A549 (cell line): ENCODE measurements at regions not wholly inside any gene's neighbourhood (a gene's known extent, or its start where the extent isn't known, plus 50 kb on each side); places are given as distances from the start of the nearest gene placed in this dataset.

Experiments
- CEBPB ChIP-seq, 2 experiments: fragments of >200 bp in 1 of 2; sonication (Bioruptor Twin) in 1 of 2; formaldehyde crosslinking in 1 of 2; IDR thresholded peaks; 2 replicates each; pipeline ENCODE4 v1.6.1; 2012 to 2016
- CHD2 ChIP-seq: fragments of 150-350 bp; IDR thresholded peaks from 2 replicates; pipeline ENCODE4 v1.6.1; 2014; ENCODE audit warnings: low read length; ENCODE audit not compliant: partially characterized antibody
- CTCF ChIP-seq: fragments of >200 bp; sonication (Bioruptor Twin); formaldehyde crosslinking; IDR thresholded peaks from 3 replicates; pipeline ENCODE4 v1.5.1; 2016
- EP300 ChIP-seq, 2 experiments: fragments of >200 bp; sonication (Bioruptor Twin); formaldehyde crosslinking; IDR thresholded peaks; 2 replicates in 1 of 2; 3 replicates in 1 of 2; pipeline ENCODE4 v1.6.1; 2016 to 2017
- ESRRA ChIP-seq: fragments of 150-350 bp; IDR thresholded peaks from 2 replicates; pipeline ENCODE4 v1.6.1; 2014; ENCODE audit warnings: mild to moderate bottlenecking, low read length, borderline replicate concordance
- HES2 ChIP-seq: fragments of >200 bp; sonication (Bioruptor Twin); formaldehyde crosslinking; IDR thresholded peaks from 2 replicates; pipeline ENCODE4 v1.6.1; 2016
- HOXA7 ChIP-seq: fragments of 250-450 bp; sonication (Bioruptor Pico); IDR thresholded peaks from 2 replicates; pipeline ENCODE4 v1.5.0; 2020; ENCODE audit warnings: mild to moderate bottlenecking, moderate library complexity
- MAZ ChIP-seq: fragments of 150-350 bp; IDR thresholded peaks from 2 replicates; pipeline ENCODE4 v1.6.1; 2014; ENCODE audit warnings: antibody characterized with exemption, low read depth, low read length, borderline replicate concordance
- POLR2AphosphoS2 ChIP-seq: conservative IDR thresholded peaks from 2 replicates; pipeline ENCODE4 v1.6.1; 2012; ENCODE audit warnings: low read length, improper control_type of control experiment, inconsistent platforms
- SMC3 ChIP-seq: fragments of >200 bp; sonication (Bioruptor Twin); formaldehyde crosslinking; IDR thresholded peaks from 3 replicates; pipeline ENCODE4 v1.6.1; 2018; ENCODE audit warnings: inconsistent platforms
- ZFP36 ChIP-seq: fragments of 450-650 bp; IDR thresholded peaks from 2 replicates; pipeline ENCODE4 v1.6.1; 2014; ENCODE audit warnings: borderline replicate concordance; ENCODE audit not compliant: partially characterized antibody

DNA sequence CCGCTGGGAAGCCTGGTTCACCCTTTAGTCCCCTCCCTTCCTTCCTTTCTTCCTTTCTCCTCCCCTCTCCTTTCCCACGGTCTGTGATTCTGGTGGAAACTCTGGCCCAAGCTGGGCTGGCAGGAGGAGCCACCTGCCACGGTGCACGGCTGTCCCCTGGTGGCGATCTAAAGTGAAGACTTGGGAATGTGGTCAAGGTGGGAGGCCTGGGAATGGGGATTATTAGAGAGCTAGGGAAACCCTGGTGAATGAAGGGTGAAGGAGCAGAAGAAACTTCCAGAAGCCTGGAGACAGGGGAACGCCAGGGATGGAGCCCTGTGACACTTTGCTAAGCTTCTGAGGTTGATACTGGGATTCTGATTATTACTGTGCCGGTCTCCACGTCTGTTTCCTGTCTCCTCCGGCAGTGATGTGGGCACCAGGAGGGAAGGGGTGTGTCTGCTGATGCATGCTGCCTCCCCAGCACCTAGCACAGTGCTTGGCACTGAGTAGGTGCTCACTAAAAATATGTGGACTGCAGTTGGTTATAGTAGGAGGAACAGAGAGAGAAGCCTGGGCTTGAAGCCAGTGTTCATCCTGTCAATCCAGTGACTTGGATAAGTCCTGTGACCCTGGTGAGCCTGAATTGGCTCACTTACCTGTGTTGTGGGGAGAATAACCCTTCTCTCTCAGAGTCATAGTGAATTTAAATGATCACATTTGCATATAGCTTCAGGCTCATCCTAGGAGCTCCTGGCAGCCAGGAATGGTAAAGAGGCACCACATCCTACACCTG lies 71.2 kb upstream of the NBPF3 start:
- TF ChIP-seq CEBPB (IDR thresholded peaks at IDR 0.05), result no peak
- TF ChIP-seq CHD2, result no peak
- no peak for TF ChIP-seq HES2
- no peak for TF ChIP-seq HOXA7 (CRISPR knock-in tag)
- TF ChIP-seq CTCF, result peak; percentile 94
- TF ChIP-seq ESRRA, result no peak
- no peak for TF ChIP-seq MAZ
- no peak for TF ChIP-seq POLR2AphosphoS2
- TF ChIP-seq EP300 (IDR thresholded peaks at IDR 0.05), result no peak
- peak; percentile 99 for TF ChIP-seq SMC3
- no peak for TF ChIP-seq ZFP36
